Ecto neural progenitor cell (in vitro differentiated cells): ENCODE measurements at regions not wholly inside any gene's neighbourhood (a gene's known extent, or its start where the extent isn't known, plus 50 kb on each side); places are given as distances from the start of the nearest gene placed in this dataset.

Experiments
- DNase-seq: peaks from one replicate; pipeline ENCODE4 v3.0.0-alpha.2; 2018; ENCODE audit warnings: low spot score

DNA sequence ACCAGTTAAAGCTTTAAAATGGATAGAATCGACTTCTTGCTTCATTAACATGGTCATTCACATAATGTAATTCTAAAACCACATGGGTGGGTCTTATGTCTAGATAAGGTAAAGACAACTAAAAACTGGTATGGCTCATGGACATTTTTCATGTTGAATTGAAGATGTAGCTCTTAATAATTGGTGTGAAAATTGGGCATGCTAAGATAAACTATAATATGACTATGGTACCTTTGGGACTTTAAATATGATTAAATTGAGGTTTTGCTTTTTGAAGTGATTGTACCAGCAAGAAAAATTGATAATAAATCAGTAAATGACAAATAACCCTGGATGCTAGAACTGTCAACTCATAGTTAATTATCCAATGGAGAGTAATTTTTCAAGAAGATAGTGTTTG, 710.7 kb upstream of the PTPRD start:
- DNase-seq, result no peak

- no peak for DNase-seq
Measured at GRCh38 chr9:11326231-11326630, 713.4 kb upstream of the PTPRD start.

DNA sequence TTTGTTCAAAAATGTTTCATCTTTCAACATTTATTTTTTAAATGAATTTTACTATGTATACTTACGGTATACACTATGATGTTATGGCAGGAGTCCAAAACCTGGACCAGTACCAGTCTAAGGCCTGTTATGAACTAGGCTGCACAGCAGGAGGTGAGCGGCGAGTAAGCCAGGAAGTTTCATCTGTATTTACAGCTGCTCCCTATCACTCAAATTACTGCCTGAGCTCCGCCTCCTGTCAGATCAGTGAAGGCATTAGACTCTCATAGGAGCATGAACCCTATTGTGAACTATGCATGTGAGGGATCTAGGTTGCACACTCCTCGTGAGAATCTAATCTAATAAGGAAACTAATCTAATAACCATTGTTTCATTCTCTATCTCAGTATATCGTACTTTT, 715.5 kb upstream of the PTPRD start:
- DNase-seq, result no peak

- no peak for DNase-seq
Measured at GRCh38 chr9:11335011-11335410, 722.2 kb upstream of the PTPRD start.

GRCh38 chr9:11338130-11338529, 725.3 kb upstream of the PTPRD start:
- DNase-seq, result no peak

- no peak for DNase-seq
Measured at GRCh38 chr9:11340654-11341053, 727.9 kb upstream of the PTPRD start.

DNA sequence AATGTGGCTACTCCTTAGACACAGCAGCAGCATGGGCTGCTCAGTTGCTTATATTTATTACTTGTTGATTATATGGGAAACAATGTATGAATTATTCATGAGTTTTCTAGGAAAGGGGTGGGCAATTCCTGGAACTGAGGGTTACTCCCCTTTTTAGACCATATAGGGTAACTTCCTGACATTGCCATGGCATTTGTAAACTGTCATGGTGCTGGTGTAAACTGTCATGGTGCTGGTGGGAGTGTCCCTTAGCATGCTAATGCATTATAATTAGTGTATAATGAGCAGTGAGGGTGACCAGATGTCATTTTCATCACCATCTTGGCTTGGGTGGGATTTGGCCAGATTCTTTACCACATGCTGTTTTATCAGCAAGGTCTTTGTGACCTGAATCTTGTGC, 734.6 kb upstream of the PTPRD start:
- DNase-seq, result no peak

DNA sequence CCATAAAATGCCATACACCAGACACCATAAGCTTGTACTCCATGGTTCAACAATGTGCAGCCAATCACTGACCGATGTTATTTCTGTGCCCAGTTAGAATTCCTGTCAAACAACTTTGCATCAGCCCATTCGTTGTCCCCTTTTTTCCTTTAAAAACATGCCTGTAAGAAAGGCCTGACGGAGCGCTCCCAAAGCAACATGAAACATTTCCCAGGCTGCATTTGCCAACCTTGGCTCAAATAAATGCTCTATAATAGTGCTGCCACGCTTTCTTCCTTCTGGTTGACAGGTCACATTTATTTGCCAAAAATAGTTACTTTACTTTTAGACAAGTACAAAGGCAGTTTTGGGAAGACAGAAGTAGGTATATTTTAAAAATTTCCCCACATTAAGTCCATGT, 735.6 kb upstream of the PTPRD start:
- DNase-seq, result no peak

- no peak for DNase-seq
Measured at GRCh38 chr9:11349187-11349586, 736.4 kb upstream of the PTPRD start.

DNA sequence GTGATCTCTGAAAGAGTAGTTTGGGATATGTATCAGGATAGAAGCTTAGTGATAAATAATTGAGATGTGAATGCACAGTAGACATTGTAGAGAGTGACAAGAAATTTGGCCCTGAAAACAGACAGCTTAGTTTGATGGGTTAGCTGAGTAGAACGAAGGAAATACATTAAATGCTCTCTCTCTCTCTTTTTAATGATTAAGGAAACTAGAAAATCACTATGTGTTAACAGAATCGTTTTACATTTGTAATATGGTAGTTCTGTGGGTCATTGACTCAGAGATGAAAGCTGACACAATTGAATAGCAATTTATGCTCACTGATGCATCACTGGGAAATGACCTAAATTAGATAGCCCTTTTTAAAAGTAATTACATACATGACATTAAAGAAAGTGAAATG, 739.8 kb upstream of the PTPRD start:
- DNase-seq, result no peak

GRCh38 chr9:11356067-11356466, 743.3 kb upstream of the PTPRD start:
- no peak for DNase-seq

DNA sequence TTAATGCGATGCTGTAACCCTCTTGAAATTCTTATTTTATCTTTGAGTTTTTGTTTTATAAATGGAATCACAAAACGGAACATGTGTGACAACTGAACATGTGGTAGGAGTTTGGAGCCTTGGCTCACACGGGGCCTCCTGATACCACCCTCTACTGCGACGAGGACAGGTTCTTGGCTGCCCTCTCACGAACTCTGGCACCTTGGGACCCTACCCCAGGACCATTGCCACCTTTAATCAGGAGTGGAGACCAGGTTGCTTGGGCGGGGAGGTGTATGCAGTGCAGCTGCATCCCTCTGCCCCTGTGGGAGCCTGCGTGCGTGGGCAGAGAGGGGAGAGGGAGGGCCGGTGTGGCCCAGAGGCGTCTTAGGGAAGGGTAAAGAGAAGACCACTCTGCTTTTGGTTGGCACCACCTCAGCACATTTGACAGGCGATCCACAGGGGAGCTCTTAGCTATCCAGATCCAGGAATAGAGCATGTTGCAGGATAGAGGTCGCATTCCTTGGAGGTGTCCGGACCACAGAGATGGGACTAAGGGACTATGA, 753.9 kb upstream of the PTPRD start:
- no peak for DNase-seq

DNA sequence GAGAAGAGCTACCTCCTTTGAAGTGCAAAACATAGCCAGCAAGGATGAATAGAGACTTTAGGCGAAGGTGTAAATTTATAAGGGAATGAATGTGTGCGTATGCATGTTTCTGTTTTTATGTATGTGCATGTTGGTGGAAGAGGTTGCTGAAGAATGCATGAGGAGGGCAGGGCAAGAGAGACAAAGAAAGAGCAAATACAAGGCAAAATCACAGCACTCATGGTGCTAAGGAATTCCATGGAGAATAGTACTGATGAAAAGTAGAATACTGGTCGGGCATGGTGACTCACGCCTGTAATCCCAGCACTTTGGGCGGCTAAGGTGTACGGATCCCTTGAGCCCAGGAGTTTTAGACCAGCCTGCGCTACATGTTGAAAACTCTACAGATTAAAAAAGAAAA, 762.1 kb upstream of the PTPRD start:
- no peak for DNase-seq

DNA sequence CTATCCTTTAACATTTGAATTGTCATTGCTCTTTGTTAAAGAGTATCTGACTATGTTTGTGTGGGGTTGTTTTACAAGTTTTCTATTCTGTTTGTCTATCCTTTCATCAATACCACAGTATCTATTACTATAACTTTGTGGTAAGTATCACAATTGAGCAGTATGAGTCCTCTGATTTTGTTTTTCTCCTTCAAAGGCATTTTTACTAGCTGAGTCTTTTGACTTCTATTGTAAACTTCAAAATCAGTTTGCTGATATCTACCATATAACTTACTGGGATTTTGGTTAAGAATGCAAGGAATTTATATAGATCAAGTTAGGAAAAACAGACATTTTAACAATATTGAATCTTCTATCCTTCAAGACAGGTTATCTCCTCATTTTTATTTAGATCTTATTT, 789.8 kb upstream of the PTPRD start:
- DNase-seq, result no peak

DNA sequence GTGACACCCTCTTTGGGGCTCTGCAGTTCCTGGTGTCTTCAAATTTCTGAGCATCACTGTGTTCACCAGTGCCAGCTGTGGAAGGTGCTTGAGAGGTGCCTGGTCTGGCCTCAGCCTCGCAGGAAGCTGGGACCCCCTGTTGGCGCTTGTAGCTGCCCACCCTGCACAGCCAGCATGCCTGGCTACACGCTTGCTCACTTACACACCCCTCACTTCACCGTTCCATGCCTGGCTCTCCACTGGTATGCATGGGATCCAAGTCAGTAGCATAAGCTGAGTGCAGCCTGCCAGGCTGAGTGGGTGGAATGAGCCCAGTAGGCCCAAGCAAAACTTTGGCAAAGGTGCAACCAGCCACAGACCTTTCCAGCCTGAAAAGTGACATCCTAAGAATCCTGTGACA, 801.4 kb upstream of the PTPRD start:
- no peak for DNase-seq

GRCh38 chr9:11417782-11418181, 805.0 kb upstream of the PTPRD start:
- DNase-seq, result no peak

GRCh38 chr9:11431490-11431889, 818.7 kb upstream of the PTPRD start:
- no peak for DNase-seq

GRCh38 chr9:11432361-11432760, 819.6 kb upstream of the PTPRD start:
- no peak for DNase-seq

- DNase-seq, result no peak
Measured at GRCh38 chr9:11443631-11444030, 830.8 kb upstream of the PTPRD start.

DNA sequence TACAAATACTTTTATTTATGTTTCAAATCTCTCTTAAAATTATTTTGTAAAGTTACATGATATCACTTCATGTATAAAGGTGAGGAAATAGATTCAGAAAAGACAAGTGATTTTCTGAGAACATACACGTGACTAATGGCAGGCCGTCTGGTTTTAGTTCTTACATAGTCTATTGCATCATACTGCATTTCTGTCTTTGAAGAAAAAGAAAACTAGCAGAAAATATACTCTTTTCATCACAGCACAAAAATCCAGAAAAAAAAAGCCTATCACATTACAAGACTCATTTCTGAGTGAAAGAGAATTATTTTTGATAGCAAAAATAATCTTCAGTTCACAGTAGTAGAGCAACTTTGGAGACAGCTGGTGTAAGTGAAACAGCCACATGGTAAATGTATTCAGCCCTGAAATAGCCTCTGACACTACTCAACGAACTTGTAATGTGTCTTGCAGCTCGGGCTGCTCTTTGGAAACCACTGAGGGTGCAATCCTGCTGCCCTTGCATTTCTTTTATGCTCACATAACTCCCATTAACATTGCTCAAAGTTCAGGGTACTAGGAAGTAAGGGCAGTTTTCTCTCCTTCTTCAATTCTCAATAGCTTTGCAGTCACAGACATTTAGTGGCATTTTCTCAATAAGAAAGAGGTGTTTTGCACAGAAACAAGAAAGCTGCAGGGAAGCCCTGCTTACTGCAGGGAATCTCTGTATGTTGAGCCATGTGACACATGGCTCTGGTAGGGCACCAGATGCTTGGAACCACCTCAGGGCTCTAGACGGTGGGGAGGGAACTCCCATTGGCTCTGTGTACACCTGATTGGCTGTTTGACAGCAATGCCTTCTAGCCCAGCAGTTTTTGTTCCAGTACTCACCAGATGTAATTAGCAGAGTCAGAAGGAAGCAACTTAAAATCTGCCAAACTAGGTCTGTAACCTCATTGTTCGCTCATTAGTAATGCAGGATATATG, 845.3 kb upstream of the PTPRD start:
- DNase-seq, result peak; percentile 60

DNA sequence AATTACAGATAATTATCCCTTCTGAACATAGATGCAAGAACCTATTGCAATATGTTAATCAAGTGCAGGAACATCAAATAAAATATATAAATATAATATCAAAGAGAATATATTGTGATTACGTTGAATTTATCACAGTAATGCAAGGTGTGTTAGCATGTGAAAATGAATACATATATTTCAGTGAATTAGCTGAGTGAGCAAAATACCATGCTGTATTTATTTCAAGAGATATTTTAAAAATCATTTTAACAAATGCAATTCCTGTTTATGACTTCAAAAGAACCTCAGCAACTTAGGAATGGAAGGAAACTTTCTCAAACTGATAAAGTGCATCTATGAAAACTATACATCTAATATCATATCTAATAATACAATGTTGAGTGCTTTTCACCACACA, 856.9 kb upstream of the PTPRD start:
- no peak for DNase-seq

DNA sequence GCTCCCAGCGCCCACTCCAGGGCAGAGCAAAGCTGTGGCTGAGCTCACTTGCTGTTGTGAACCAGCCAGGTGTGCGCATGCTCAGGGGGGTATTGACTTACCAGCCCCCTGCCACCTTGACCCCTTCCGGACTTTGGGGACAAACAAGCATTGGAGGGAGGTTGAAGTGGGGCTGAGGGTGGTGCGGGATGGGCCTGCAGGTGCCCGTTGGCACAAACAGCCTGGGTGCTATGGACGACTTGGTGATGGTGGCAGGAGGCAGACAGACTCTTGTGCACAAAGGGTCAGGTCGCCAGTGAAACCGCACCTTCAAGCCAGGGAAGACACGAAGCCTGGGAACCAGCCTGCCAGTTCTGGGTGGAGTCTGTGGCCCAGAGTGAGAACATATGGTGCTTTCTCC, 858.5 kb upstream of the PTPRD start:
- no peak for DNase-seq

- no peak for DNase-seq
Measured at GRCh38 chr9:11500780-11501179, 888.0 kb upstream of the PTPRD start.

DNA sequence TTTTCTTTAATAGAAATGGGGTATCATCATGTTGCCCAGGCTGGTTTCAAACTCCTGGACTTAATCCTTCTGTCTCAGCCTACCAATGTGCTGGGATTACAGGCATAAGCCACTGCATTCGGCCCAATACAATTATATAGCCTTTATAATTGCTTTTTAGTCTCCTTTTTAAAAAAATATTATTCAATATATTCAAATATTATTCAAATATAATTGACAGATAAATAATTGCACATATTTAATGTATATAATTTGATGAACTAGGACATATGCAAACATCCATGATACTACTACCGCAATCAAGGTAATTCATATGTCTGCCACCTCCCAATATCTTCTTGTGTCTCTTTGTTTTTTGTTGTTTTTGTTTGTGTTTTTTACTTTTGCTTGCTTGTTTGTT, 894.2 kb upstream of the PTPRD start:
- no peak for DNase-seq
